ENCODE measurements at regions not wholly inside any gene's neighbourhood (a gene's known extent, or its start where the extent isn't known, plus 50 kb on each side); places are given as distances from the start of the nearest gene placed in this dataset.

GRCh38 chr17:70422862-70423261 lies 253.5 kb downstream of the KCNJ2 start:
- Histone ChIP-seq H3K27me3 (ENCODE audit: low read depth) (no peaks in the 10 kb centered on the region), H3K27ac (no peak overlapping the region), H3K36me3 (no peaks in the 10 kb centered on the region), H3K4me3 (no peak overlapping the region), H3K4me1 (no peaks in the 10 kb centered on the region), H3K9me3 (no peaks in the 10 kb centered on the region)
- intact Hi-C loops (cut with DNase I), result no loop called here
- no peak for TF ChIP-seq CTCF (IDR thresholded peaks at IDR 0.05)
- DNase-seq (no peak), ATAC-seq (no peak)

DNA sequence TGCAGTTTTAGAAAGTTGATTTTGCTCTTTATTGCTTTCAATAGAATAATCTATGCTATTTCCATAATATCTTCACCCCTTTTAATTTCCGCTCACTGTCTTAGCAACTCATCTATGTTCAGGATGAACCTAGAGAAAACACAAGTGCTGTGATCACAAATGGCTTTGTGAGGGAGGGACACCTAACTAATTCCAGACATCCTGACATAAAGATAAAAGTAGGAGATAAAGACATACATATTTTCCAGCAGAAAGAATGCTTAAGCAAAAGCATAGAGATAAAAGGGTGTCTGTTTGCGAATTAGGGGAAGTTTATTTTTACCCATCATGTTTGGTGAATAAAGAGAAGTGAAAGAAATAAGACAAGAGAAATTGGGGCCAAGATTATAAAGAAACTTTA lies 254.2 kb downstream of the KCNJ2 start:
- Histone ChIP-seq H3K4me3 (no peak overlapping the region), H3K27ac (no peak overlapping the region), H3K36me3 (no peaks in the 10 kb centered on the region), H3K27me3 (ENCODE audit: low read depth) (no peaks in the 10 kb centered on the region), H3K9me3 (no peaks in the 10 kb centered on the region), H3K4me1 (no peaks in the 10 kb centered on the region)
- TF ChIP-seq CTCF (IDR thresholded peaks at IDR 0.05), result no peak
- ATAC-seq, result no peak
- DNase-seq, result no peak
- intact Hi-C loops (cut with DNase I), result no loop called here

DNA sequence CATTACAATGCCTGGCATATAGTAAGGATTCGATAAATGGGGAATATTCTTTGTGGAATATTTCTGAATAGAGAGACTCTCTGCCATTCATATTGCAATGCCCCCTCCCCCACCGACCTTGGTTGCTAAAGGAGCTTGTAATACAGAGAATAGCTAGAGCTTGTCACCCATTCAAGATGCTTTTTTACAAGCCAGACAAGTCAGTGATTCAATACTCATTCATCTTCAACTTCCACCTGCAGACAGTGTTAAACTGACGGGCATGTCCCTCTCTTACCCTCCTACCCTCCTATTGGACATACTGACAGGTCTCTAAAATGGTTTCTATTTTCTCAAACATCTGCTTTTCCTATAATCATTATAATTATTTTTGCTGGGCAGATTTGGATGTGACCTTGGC lies 257.4 kb downstream of the KCNJ2 start:
- H3K27ac ChIP-seq, result no peak overlapping the region
- DNase-seq (no peak), ATAC-seq (no peak)
- intact Hi-C loops (cut with DNase I), result no loop called here
- H3K36me3 ChIP-seq, result no peaks in the 10 kb centered on the region
- no peaks in the 10 kb centered on the region for H3K9me3 ChIP-seq
- H3K4me3 ChIP-seq, result no peak overlapping the region
- no peaks in the 10 kb centered on the region for H3K27me3 ChIP-seq (ENCODE audit: low read depth)
- no peak for TF ChIP-seq CTCF (IDR thresholded peaks at IDR 0.05)
- H3K4me1 ChIP-seq, result no peaks in the 10 kb centered on the region

- Histone ChIP-seq H3K36me3 (no peaks in the 10 kb centered on the region), H3K4me3 (no peak overlapping the region), H3K4me1 (no peaks in the 10 kb centered on the region), H3K9me3 (no peaks in the 10 kb centered on the region), H3K27me3 (ENCODE audit: low read depth) (no peaks in the 10 kb centered on the region), H3K27ac (no peak overlapping the region)
- DNase-seq (no peak), ATAC-seq (no peak)
- intact Hi-C loops (cut with DNase I), result no loop called here
- TF ChIP-seq CTCF (IDR thresholded peaks at IDR 0.05), result no peak
Observed at GRCh38 chr17:70434536-70435490, 265.5 kb downstream of the KCNJ2 start.

GRCh38 chr17:70437656-70438055 lies 268.3 kb downstream of the KCNJ2 start:
- Histone ChIP-seq H3K9me3 (no peaks in the 10 kb centered on the region), H3K4me3 (no peak overlapping the region), H3K36me3 (no peaks in the 10 kb centered on the region), H3K4me1 (no peaks in the 10 kb centered on the region), H3K27ac (no peak overlapping the region), H3K27me3 (ENCODE audit: low read depth) (no peaks in the 10 kb centered on the region)
- TF ChIP-seq CTCF (IDR thresholded peaks at IDR 0.05), result no peak
- no peak for ATAC-seq
- no peak for DNase-seq
- intact Hi-C loops (cut with DNase I), result no loop called here

All from lower lobe of right lung (tissue), 2 donors.